ENCODE measurements at regions not wholly inside any gene's neighbourhood (a gene's known extent, or its start where the extent isn't known, plus 50 kb on each side); places are given as distances from the start of the nearest gene placed in this dataset.

DNA sequence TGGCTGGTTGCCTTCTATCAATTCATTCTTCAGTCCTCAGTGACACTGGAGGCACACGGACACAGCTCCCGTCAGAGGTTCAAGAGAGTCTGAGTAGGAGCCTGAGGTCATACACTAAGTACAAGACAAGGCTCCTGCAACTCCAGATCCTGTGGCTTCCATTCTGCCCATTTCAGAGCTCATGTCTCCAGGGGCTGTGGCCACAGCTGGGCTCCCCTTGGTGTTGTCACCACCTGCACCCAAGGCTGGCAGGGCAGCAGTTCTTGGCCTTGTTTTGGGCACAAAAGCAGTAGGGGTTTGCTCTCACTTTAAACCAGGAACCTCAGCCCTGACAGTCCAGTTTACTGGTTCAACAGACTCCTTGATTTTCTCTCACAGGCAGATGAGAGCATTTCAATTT lies 189.6 kb downstream of the ICE1 start:
- TF ChIP-seq CTCF (IDR thresholded peaks at IDR 0.05): no peak
- no peak for TF ChIP-seq POLR2A (IDR thresholded peaks at IDR 0.05)

All from thyroid gland (tissue), 4 donors.